GM12892 (cell line): ENCODE measurements at regions not wholly inside any gene's neighbourhood (a gene's known extent, or its start where the extent isn't known, plus 50 kb on each side); places are given as distances from the start of the nearest gene placed in this dataset.

ENCODE experiments used
- POLR2A ChIP-seq: IDR thresholded peaks from 2 replicates; pipeline ENCODE4 v1.6.1; 2011; ENCODE audit warnings: low read depth, low read length, control low read depth
- POLR2AphosphoS5 ChIP-seq: IDR thresholded peaks from 2 replicates; pipeline ENCODE4 v1.6.1; 2011; ENCODE audit warnings: low read depth, low read length, control low read depth

DNA sequence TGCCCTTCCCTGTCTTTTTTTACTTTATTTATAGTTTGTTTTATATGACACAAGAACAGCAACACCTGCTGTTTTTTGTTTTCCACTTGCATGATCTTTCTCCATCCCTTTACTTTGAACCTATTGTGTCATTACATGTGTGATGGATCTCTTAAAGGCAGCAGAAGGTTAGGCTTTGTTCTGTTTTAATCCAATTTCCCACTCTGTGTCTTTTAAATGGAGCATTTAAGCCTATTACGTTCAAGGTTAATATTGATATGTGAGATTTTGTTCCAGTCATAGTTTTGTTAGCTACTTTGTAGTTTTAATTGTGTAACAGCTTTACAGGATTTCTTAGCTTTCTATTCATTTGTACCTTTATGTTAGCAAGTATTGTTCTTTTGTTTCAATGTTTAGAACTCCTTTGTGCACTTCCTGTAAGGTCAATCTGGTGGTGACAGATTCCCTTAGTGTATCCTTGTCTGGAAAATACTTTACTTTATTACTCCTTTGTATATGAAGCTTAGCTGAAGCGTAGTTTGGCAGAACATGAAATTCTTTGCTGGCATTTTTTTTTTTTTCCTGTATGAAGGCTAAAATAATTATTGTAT, 1443.0 kb upstream of the LRRTM1 start:
- TF ChIP-seq POLR2A (no peak), POLR2AphosphoS5 (no peak)
